HCT116 (cell line): ENCODE measurements at regions not wholly inside any gene's neighbourhood (a gene's known extent, or its start where the extent isn't known, plus 50 kb on each side); places are given as distances from the start of the nearest gene placed in this dataset.

Experiments
- CTCF ChIP-seq, 3 experiments: fragments of 200-600 bp in 1 of 3; sonication (generic) in 1 of 3; IDR thresholded peaks in 2 of 3; conservative IDR thresholded peaks in 1 of 3; 2 replicates each; pipeline ENCODE4 v1.5.1; 2012 to 2017; ENCODE audit warnings: low read depth in 2 of 3, low read length in 2 of 3, antibody characterized with exemption in 1 of 3, borderline replicate concordance in 1 of 3, control low read depth in 1 of 3, mild to moderate bottlenecking in 1 of 3, mixed read lengths in 1 of 3, mixed run types in 1 of 3, moderate library complexity in 1 of 3; ENCODE audit not compliant: insufficient read depth in 1 of 3
- EZH2phosphoT487 ChIP-seq: fragments of 200-600 bp; IDR thresholded peaks from 2 replicates; pipeline ENCODE4 v1.6.1; 2018; ENCODE audit warnings: antibody characterized with exemption, borderline replicate concordance
- POLR2A ChIP-seq: IDR thresholded peaks from 2 replicates; pipeline ENCODE4 v1.7.0; 2011; ENCODE audit warnings: borderline replicate concordance; ENCODE audit not compliant: insufficient read depth, insufficient read length; ENCODE audit errors: extremely low read depth
- POLR2AphosphoS5 ChIP-seq: IDR thresholded peaks from 2 replicates; pipeline ENCODE4 v1.6.1; 2011; ENCODE audit warnings: mild to moderate bottlenecking, low read depth, low read length, moderate library complexity
- RAD21 ChIP-seq: IDR thresholded peaks from 2 replicates; pipeline ENCODE4 v1.6.1; 2012; ENCODE audit warnings: low read depth, mild to moderate bottlenecking
- SRF ChIP-seq: IDR thresholded peaks from 2 replicates; pipeline ENCODE4 v1.6.1; 2012; ENCODE audit warnings: low read depth

- TF ChIP-seq CTCF (IDR thresholded peaks at IDR 0.05 in 2 of 3, conservative IDR thresholded peaks at IDR 0.05 in 1 of 3; ENCODE audit: borderline replicate concordance in 1 of 3, insufficient read depth in 1 of 3, low read depth in 2 of 3, low read length in 2 of 3): no peak
- TF ChIP-seq POLR2A: no peak
- no peak for TF ChIP-seq SRF
- no peak for TF ChIP-seq POLR2AphosphoS5
- no peak for TF ChIP-seq EZH2phosphoT487
- no peak for TF ChIP-seq RAD21
Measured at GRCh38 chrX:4484266-4484665, 770.8 kb upstream of the PRKX start.
